Small intestine (tissue), 7 donors: ENCODE measurements at regions not wholly inside any gene's neighbourhood (a gene's known extent, or its start where the extent isn't known, plus 50 kb on each side); places are given as distances from the start of the nearest gene placed in this dataset.

Experiments used
- DNase-seq, 2 donors: peaks; one replicate each; pipeline versions ENCODE4 v3.0.0 to v3.0.0-alpha.2; 2013
- FAIRE-seq: peaks from 2 replicates; lab custom pipeline; 2012; peaks lifted over from hg19 to GRCh38; lab: Jason Lieb, UNC
- H3K27ac ChIP-seq, 3 donors: one replicate each; pipeline ENCODE4 v1.5.1; 2013; ENCODE audit warnings: low read length in 2 of 3, mild to moderate bottlenecking in 2 of 3, control low read depth in 1 of 3, inconsistent platforms in 1 of 3, low read depth in 1 of 3, moderate library complexity in 1 of 3
- H3K27me3 ChIP-seq, 3 donors: one replicate each; pipeline ENCODE4 v1.6.1; 2013; ENCODE audit warnings: low read length in 3 of 3, inconsistent platforms in 1 of 3; ENCODE audit not compliant: control insufficient read depth in 3 of 3, insufficient read depth in 3 of 3
- H3K36me3 ChIP-seq, 3 donors: one replicate each; pipeline ENCODE4 v1.6.1; 2013; ENCODE audit warnings: low read length in 3 of 3, inconsistent platforms in 1 of 3, low read depth in 1 of 3, mild to moderate bottlenecking in 1 of 3, moderate library complexity in 1 of 3; ENCODE audit not compliant: control insufficient read depth in 3 of 3, insufficient read depth in 2 of 3
- H3K4me1 ChIP-seq, 3 donors: one replicate each; pipeline ENCODE4 v1.6.1; 2013; ENCODE audit warnings: low read length in 2 of 3, inconsistent platforms in 1 of 3, low read depth in 1 of 3, mild to moderate bottlenecking in 1 of 3, moderate library complexity in 1 of 3; ENCODE audit not compliant: control insufficient read depth in 3 of 3, insufficient read depth in 2 of 3
- H3K4me3 ChIP-seq, 3 donors: one replicate each; pipeline ENCODE4 v1.5.1; 2013; ENCODE audit warnings: low read length in 3 of 3, control low read depth in 1 of 3, inconsistent platforms in 1 of 3, low read depth in 1 of 3, mild to moderate bottlenecking in 1 of 3, moderate library complexity in 1 of 3
- H3K9me3 ChIP-seq, 2 donors: one replicate each; pipeline ENCODE4 v1.6.1; 2013; ENCODE audit warnings: low read depth in 1 of 2, low read length in 1 of 2; ENCODE audit not compliant: control insufficient read depth in 2 of 2, insufficient read depth in 1 of 2
- WGBS, 3 donors: extraction: QIAGEN DNeasy Blood & Tissue Kit; methylation state at CpG; one replicate each; pipeline ENCODE4 v1.1.7; 2013; 5-methylcytosine and 5-hydroxymethylcytosine counted together
- donor health status: healthy with polysubstance abuse.
- donor health status: control.
- donor health status: control.
- donor health status: Bipolar disorder and iron deficiency.
- donor health status: healthy.

DNA sequence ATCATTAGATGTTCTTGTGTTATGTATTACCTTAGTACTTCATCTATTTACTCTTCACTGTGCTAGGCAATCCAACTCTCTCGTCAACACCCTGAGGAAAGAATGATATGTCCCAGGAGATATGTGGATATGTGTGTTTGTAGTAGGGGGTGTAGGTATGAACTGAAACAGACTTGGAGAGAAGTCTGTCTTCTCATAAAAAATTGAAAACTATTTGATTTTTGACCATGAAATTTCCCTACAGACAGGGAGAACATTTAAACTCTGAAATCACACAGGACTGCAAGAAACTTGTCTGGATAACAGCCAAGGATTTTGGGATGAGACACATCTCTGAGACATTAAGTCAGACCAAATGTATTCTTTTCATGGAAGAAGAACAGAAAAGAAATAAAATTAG, 967.0 kb upstream of the FAT3 start:
- Histone ChIP-seq H3K4me1 (no peaks in the 10 kb centered on the region), H3K4me3 (no peak overlapping the region), H3K27ac (no peak overlapping the region), H3K9me3 (no peaks in the 10 kb centered on the region), H3K27me3 (no peaks in the 10 kb centered on the region), H3K36me3 (no peaks in the 10 kb centered on the region)
- WGBS, 3 donors = 59 to 67% (median 61%) methylated on average over 1 of the region's 1 CpG
- FAIRE-seq (no peak), DNase-seq (no peak)

DNA sequence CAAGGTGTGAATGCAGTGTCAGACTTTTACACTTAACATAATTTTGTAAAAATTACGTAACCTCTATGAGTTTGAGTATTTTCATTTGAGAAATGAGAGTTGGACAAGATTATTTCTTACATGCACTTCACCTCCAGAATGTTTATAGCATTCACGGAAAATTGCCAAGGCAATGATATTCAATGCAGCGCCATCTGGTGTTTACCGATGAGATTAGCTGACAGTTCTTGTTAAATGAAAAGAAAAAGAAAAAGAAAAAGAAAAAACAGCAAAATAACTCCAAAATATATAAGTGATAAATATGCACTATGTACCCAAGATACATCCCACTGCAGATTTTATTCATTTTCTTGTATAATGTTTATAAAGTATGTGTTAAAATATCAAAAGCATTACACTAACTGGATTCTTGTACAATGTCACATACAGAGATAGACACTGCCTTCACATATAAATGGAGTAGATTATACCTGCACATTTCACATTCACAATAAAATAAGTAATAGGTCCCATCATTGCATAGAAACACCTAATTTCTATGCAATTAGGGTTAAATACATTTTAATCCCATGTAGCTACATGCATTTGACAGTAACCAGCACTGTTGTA, 976.3 kb upstream of the FAT3 start:
- Histone ChIP-seq H3K36me3 (no peaks in the 10 kb centered on the region), H3K4me1 (no peaks in the 10 kb centered on the region), H3K9me3 (no peaks in the 10 kb centered on the region), H3K27me3 (no peaks in the 10 kb centered on the region), H3K27ac (no peak overlapping the region), H3K4me3 (no peak overlapping the region)
- 11 to 14% (median 11%) methylated on average over 4 of the region's 4 CpGs for WGBS, 3 donors
- FAIRE-seq = no peak
- DNase-seq = peak; percentile 24 to 32

DNA sequence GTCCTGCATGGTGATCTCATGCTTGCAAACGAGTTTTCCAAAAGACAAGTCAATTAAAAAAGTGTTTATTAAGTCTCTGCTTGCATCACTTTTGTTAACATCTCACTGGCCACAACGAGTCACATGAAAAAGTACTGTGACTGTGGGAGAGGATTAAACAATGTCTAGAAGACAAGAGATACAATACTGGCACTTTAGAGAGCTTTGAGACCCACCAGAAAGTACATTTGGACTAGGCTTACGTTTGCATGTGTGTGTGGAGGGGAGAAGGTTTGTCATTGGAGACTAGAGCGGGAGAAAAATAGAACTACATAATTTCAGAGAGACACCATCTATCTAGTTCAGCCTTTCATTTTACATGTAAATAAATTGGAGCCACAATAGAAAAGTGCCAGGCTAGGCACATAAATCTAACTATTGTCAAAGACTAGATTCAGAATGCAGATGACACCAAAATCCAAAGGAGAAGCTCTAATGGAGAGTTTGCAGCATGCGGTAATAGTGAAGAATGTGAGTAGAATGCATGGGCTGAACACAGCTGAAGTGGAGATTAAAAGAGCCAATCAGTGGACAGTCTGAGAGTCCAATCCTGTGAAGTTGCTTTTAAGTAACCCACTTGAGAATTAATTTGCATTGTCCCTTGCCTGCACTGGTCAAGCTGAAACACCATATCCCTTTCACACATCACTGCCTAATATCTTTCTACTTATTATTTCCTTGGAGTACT, 977.4 kb upstream of the FAT3 start:
- no peaks in the 10 kb centered on the region for H3K27me3 ChIP-seq
- no peak overlapping the region for H3K27ac ChIP-seq
- H3K4me3 ChIP-seq = no peak overlapping the region
- H3K4me1 ChIP-seq = no peaks in the 10 kb centered on the region
- FAIRE-seq (no peak), DNase-seq (no peak)
- WGBS, 3 donors = 48 to 64% (median 55%) methylated on average over 5 of the region's 5 CpGs
- no peaks in the 10 kb centered on the region for H3K36me3 ChIP-seq
- no peaks in the 10 kb centered on the region for H3K9me3 ChIP-seq

DNA sequence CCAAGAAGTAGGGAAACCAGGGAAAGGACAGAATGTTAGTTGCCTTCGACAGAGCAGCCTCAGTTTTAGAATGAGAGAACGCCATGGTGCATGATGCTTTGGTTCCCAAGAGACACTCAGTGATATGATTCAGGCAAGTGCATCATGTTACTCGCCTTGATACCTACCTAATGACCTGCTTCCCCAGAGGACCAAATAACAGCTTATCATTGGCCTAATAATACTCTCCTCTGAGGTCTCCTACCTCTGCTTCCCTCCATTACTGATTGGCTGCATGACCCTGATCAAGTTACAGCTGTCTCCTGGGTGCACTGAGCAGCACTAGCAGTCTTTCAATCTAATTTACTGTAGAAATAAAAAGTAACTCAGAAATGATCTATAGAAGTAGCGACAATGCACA, 979.7 kb upstream of the FAT3 start:
- Histone ChIP-seq H3K27ac (no peak overlapping the region), H3K36me3 (no peaks in the 10 kb centered on the region), H3K9me3 (no peaks in the 10 kb centered on the region), H3K4me3 (no peak overlapping the region), H3K4me1 (no peaks in the 10 kb centered on the region), H3K27me3 (no peaks in the 10 kb centered on the region)
- DNase-seq (no peak), FAIRE-seq (no peak)
- 74 to 88% (median 85%) methylated on average over 4 of the region's 4 CpGs for WGBS, 3 donors

DNA sequence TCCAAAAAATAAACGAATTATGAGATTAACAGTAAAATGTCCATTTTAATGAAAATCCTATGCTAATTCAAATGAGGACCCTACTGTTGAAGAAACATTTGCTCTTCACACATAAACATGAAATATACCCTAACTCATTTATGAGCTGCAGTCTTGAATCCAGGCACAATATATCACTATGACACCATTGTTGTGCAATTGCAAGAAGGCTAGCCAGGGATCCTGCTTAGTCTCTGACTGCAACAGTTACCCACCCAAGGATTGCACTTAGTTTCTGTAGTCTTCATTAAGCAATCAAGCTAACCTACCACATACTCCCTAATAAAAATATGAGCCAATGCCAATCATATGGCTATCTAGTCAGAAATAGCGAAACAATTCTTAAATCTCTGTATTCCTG, 981.0 kb upstream of the FAT3 start:
- FAIRE-seq = no peak
- Histone ChIP-seq H3K4me3 (no peak overlapping the region), H3K27me3 (no peaks in the 10 kb centered on the region), H3K9me3 (no peaks in the 10 kb centered on the region), H3K36me3 (no peaks in the 10 kb centered on the region), H3K27ac (no peak overlapping the region), H3K4me1 (no peaks in the 10 kb centered on the region)
- DNase-seq = no peak
- 72 to 78% (median 74%) methylated on average over 2 of the region's 2 CpGs for WGBS, 3 donors

DNA sequence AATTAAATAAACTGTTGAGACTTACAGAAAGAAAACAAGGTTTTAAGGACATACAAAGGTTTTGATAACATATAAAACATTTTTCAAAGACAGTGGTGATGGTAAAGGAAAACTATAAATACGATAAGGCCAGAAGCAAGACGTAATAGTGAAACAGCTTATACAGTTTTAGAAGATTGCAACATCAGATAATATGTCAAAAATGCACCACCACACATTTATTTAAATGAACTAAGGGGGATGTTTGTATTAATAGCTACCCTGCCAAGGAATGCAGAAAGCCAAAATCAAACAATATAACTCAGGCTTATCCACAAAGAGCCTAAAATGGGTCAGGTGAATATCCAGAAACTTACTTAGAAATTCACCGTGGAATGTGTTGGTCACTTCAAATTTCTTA, 981.6 kb upstream of the FAT3 start:
- FAIRE-seq (no peak), DNase-seq (no peak)
- Histone ChIP-seq H3K4me1 (no peaks in the 10 kb centered on the region), H3K27ac (no peak overlapping the region), H3K27me3 (no peaks in the 10 kb centered on the region), H3K4me3 (no peak overlapping the region), H3K9me3 (no peaks in the 10 kb centered on the region), H3K36me3 (no peaks in the 10 kb centered on the region)
- WGBS, 3 donors = 73 to 77% (median 75%) methylated on average over 3 of the region's 3 CpGs

DNA sequence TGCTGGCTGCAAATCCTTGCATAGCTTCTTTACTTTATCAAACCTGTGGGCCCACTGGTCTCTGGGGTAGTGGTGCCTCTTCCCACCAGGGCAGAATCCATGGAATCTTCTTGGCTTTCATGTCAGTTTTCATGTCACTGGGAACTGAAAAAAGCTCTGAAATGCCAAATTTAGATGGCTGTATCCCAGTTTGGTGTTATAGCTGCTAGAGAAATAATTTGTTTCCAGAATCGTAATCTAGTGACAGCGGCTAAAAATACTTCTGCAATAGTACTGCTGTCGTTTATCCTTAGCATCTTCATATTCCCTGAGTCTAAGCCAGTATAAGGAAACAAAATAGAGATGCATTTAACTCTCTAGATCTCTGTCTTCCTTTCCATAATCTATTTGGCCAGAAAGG, 983.4 kb upstream of the FAT3 start:
- FAIRE-seq (no peak), DNase-seq (no peak)
- 71 to 86% (median 84%) methylated on average over 3 of the region's 3 CpGs for WGBS, 3 donors
- no peaks in the 10 kb centered on the region for H3K27me3 ChIP-seq
- no peaks in the 10 kb centered on the region for H3K9me3 ChIP-seq
- H3K4me3 ChIP-seq = no peak overlapping the region
- H3K27ac ChIP-seq = no peak overlapping the region
- no peaks in the 10 kb centered on the region for H3K4me1 ChIP-seq
- H3K36me3 ChIP-seq = no peaks in the 10 kb centered on the region

DNA sequence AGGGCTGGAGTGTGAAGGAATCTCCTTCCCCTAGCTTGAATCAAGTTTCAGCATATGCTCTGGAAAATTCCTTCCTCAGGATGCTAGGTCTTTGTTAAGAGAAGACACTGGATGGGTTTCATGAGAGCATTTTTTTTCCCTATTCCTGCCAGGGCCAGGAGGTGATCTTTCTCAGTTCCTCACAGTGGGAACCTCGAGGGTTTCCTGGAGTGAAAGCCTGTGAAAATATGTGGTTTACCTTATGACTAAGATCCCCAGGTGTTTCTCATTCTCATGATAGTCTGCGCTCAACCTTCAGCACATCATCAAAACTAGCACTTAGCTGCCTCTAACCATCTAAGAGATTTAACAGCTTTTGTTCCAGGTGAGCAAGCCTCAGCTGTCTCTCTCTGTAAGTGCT, 985.3 kb upstream of the FAT3 start:
- Histone ChIP-seq H3K27me3 (no peaks in the 10 kb centered on the region), H3K9me3 (no peaks in the 10 kb centered on the region), H3K4me3 (no peak overlapping the region), H3K4me1 (no peaks in the 10 kb centered on the region), H3K27ac (no peak overlapping the region), H3K36me3 (no peaks in the 10 kb centered on the region)
- no peak for DNase-seq
- WGBS, 3 donors = 40 to 56% (median 50%) methylated on average over 2 of the region's 2 CpGs
- no peak for FAIRE-seq

DNA sequence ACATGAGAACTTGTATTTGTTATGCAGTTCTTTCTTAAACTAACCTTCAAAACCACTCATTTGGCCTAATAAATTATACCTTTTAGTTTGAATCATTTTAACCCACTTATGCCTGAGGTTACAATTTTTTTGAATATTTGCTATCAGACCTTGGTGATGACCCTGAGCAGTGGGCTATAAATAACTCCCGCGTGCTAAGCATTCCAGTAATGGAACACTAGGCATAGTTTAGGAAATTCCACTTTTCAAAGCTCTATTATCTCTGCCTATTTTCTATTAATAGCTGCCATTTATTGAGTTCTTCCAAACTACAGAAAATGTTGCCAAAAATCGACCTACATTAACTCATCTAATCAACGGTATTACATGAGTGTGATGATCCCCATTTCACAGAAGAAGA, 993.4 kb upstream of the FAT3 start:
- Histone ChIP-seq H3K4me1 (no peaks in the 10 kb centered on the region), H3K27ac (no peak overlapping the region), H3K4me3 (no peak overlapping the region), H3K9me3 (no peaks in the 10 kb centered on the region), H3K27me3 (no peaks in the 10 kb centered on the region), H3K36me3 (no peaks in the 10 kb centered on the region)
- DNase-seq (no peak), FAIRE-seq (no peak)
- 61 to 66% (median 63%) methylated on average over 4 of the region's 4 CpGs for WGBS, 3 donors
